Stimulated activated CD8-positive, alpha-beta memory T cell treated with anti-CD3 and anti-CD28 coated beads, Interleukin-7, amount 100 ng/mL, for 1 hour (primary cell): ENCODE measurements at regions not wholly inside any gene's neighbourhood (a gene's known extent, or its start where the extent isn't known, plus 50 kb on each side); places are given as distances from the start of the nearest gene placed in this dataset.

ENCODE experiments used
- DNase-seq, 2 donors: peaks; one replicate each; pipeline ENCODE4 v3.0.0-alpha.2; 2020; ENCODE audit warnings: low read depth in 2 of 2

- DNase-seq: no peak
Observed at GRCh38 chr2:16010011-16010410, 69.7 kb downstream of the MYCN start.

- no peak for DNase-seq
Observed at GRCh38 chr2:16009560-16009959, 69.2 kb downstream of the MYCN start.

GRCh38 chr2:16008856-16009255, 68.5 kb downstream of the MYCN start:
- DNase-seq: no peak

- DNase-seq: no peak
Observed at GRCh38 chr2:16008331-16008850, 68.0 kb downstream of the MYCN start.

- DNase-seq: no peak
Observed at GRCh38 chr2:16007167-16007934, 67.0 kb downstream of the MYCN start.

- no peak for DNase-seq
Observed at GRCh38 chr2:16006537-16007166, 66.3 kb downstream of the MYCN start.

GRCh38 chr2:16005816-16006536, 65.6 kb downstream of the MYCN start:
- DNase-seq: no peak

- no peak for DNase-seq
Observed at GRCh38 chr2:16005389-16005788, 65.0 kb downstream of the MYCN start.

- no peak for DNase-seq
Observed at GRCh38 chr2:16003809-16004208, 63.5 kb downstream of the MYCN start.

- DNase-seq: no peak
Observed at GRCh38 chr2:16003152-16003551, 62.8 kb downstream of the MYCN start.

- DNase-seq: no peak
Observed at GRCh38 chr2:16002575-16002974, 62.2 kb downstream of the MYCN start.

- no peak for DNase-seq
Observed at GRCh38 chr2:16002144-16002543, 61.8 kb downstream of the MYCN start.

GRCh38 chr2:16000642-16001041, 60.3 kb downstream of the MYCN start:
- no peak for DNase-seq

GRCh38 chr2:15999596-16000469, 59.5 kb downstream of the MYCN start:
- no peak for DNase-seq

GRCh38 chr2:15997728-15998280, 57.5 kb downstream of the MYCN start:
- DNase-seq: no peak

GRCh38 chr2:15996536-15997423, 56.4 kb downstream of the MYCN start:
- DNase-seq: no peak
